Coronary artery (tissue), 2 donors: ENCODE measurements at regions not wholly inside any gene's neighbourhood (a gene's known extent, or its start where the extent isn't known, plus 50 kb on each side); places are given as distances from the start of the nearest gene placed in this dataset.
"Not testable (repeated sequence)": the region's sequence is repeated elsewhere in the genome, so short reads cannot be mapped to it uniquely, and the experiment has no call there.

Experiments used
- DNase-seq: peaks from one replicate; pipeline ENCODE4 v3.0.0-alpha.2; 2017; ENCODE audit warnings: low spot score
- H3K27ac ChIP-seq, 2 donors: fragments of 200-600 bp; sonication (generic); one replicate each; pipeline ENCODE4 v1.5.1; 2016 to 2019
- H3K4me3 ChIP-seq: fragments of 200-600 bp; sonication (generic); 2 replicates; pipeline ENCODE4 v1.5.1; 2016; ENCODE audit warnings: mild to moderate bottlenecking, moderate library complexity
- TF ChIP-seq, protein P1 (sequence below): fragments of 200-600 bp; sonication (generic); IDR thresholded peaks from one replicate; pipeline ENCODE4 v1.5.1; 2019; ENCODE audit warnings: antibody characterized with exemption

DNA sequence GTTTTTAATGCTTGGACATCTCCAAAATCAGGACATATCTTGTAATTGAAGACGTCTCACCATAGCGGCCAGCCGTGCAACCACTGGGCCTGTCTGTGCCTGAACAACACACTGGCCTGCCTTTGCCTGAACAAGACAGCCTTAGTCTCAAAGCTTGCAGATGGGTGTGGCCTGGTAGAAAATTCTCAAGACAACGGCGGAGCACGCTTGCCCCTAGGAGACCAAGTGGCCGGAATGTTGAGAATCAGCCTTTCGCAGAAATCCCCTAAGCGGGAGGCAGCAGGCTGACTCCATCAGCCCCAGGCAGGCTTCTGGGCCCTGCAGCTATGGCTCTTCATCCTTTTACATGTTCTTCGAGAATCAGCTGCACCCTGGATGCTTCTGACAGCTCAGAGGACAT is 98.0 kb upstream of the C1orf174 start:
- TF ChIP-seq, protein P1, sequence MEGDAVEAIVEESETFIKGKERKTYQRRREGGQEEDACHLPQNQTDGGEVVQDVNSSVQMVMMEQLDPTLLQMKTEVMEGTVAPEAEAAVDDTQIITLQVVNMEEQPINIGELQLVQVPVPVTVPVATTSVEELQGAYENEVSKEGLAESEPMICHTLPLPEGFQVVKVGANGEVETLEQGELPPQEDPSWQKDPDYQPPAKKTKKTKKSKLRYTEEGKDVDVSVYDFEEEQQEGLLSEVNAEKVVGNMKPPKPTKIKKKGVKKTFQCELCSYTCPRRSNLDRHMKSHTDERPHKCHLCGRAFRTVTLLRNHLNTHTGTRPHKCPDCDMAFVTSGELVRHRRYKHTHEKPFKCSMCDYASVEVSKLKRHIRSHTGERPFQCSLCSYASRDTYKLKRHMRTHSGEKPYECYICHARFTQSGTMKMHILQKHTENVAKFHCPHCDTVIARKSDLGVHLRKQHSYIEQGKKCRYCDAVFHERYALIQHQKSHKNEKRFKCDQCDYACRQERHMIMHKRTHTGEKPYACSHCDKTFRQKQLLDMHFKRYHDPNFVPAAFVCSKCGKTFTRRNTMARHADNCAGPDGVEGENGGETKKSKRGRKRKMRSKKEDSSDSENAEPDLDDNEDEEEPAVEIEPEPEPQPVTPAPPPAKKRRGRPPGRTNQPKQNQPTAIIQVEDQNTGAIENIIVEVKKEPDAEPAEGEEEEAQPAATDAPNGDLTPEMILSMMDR = no peak
- no peak for DNase-seq
- Histone ChIP-seq H3K27ac (no peak overlapping the region), H3K4me3 (no peak overlapping the region)

DNA sequence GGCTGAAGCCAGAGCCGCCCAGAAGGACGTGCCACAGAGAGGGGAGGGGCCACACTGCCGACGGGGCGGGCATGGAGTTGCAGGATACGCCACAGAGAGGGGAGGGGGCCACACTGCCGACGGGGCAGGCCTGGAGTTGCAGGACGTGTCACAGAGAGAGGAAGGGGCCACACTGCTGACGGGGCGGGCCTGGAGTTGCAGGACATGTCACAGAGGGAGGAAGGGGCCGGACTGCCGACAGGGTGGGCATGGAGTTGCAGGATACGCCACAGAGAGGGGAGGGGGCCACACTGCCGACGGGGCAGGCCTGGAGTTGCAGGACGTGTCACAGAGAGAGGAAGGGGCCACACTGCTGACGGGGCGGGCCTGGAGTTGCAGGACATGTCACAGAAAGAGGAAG is 99.4 kb upstream of the C1orf174 start:
- not testable (repeated sequence) for H3K27ac ChIP-seq, H3K4me3 ChIP-seq, DNase-seq

DNA sequence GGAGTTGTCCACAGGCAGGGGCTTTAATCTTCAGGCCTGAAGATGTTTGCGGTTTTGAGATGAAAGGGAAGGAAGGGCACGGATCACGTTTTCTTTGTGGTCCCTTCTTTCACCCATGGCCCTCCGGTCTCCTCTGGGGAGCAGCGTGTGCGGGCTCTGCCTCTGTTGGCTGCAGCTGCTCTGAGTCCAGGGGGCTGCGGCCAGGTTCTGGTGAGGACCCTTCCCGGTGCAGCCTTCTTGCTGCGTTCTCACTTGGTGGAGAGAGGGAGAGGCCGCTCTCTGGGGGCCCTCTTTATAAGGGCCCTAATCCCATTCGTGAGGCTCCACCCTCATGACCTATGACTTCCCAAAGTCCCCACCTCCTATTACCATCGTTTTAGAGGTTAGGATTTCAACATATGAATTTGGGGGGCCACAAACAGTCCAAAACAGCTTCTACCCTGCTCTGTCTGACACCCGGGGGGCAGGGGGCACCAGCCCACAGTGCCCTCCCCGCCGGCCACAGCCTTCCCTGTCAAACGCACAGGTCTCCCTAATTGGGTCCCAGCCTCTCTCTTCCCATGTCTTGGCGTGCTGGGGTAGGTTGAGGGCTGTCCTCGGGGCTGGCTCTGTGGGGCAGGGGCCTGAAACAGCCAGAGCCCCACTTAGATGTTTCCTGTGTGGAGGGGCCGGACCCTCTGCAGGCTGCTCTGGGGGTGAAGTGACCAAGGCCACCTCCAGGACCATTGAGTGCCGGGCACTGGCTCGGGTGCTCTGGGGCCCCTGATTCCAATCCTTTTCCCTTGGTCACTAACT is 100.1 kb upstream of the C1orf174 start:
- TF ChIP-seq, protein P1 = no peak
- H3K4me3 ChIP-seq = no peak overlapping the region
- H3K27ac ChIP-seq = no peak overlapping the region
- DNase-seq = no peak

DNA sequence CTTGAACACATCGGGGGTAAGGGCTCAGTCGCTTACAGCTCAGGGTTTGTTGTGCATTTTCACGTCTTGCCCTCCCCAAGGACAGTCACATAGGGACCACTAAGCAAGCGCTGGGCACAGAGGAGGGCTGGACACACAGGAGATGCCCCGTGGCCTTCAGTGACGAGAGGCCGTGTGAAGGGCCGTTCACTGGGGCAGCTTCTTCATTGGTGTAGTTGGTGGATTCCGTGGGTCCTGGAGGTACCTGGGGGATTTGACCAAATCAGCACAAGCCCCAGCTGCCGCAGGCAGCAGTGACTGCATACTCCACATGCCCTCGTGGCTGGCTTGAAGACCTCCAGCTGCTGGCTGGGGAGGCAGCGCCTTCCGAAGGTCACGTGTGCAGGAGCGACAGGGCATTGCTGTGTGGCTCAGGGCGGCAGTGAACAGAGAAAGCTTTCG is 100.8 kb upstream of the C1orf174 start:
- DNase-seq = no peak
- H3K27ac ChIP-seq = no peak overlapping the region
- no peak overlapping the region for H3K4me3 ChIP-seq
- TF ChIP-seq, protein P1 = no peak

DNA sequence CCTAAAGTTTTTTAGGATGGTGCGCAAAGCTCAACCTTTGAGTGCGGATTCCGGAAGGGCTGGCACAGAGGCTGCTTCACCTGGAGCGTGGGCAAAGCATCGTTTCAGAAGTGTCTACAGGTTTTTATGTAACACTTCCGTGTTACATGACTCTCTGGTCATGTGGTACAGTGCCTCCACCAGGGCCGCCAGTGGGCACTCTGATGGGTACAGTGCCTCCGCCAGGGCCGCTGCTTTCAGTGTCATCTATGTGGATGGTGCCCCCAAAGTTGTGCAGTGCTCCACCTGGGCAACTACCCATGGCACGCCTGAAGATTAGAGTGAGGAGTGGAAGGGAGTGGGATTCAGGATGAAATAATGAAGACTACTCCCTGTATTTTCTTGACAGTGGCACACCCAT is 101.4 kb upstream of the C1orf174 start:
- no peak for DNase-seq

DNA sequence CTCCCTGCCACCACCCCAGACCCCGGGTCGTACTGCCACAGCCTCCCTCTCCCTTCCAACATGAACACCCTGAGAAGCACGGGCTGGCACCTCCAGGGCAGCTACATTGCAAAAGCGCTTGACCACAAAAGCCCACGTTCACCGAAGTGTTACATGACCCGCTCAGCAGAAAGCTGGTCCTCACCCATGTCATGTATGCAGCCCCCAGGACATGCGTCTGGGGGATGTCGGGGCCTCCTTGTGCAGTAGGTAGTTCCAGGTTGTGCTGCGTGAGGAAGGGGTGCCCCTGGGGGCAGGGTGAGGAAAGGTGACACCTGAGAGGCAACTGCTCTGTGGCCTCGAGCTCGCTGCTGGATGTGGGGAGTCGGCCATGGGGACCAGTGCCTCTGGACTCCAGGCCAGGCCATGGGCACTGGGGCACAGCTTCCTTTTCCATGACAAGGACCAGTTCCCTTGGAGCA is 102.0 kb upstream of the C1orf174 start:
- H3K4me3 ChIP-seq = no peak overlapping the region
- DNase-seq = no peak
- TF ChIP-seq, protein P1 = no peak
- H3K27ac ChIP-seq = no peak overlapping the region

More for the DNA sequence above, 101.4 kb upstream of the C1orf174 start:
- Histone ChIP-seq H3K27ac (no peak overlapping the region), H3K4me3 (no peak overlapping the region)
- TF ChIP-seq, protein P1 = no peak

DNA sequence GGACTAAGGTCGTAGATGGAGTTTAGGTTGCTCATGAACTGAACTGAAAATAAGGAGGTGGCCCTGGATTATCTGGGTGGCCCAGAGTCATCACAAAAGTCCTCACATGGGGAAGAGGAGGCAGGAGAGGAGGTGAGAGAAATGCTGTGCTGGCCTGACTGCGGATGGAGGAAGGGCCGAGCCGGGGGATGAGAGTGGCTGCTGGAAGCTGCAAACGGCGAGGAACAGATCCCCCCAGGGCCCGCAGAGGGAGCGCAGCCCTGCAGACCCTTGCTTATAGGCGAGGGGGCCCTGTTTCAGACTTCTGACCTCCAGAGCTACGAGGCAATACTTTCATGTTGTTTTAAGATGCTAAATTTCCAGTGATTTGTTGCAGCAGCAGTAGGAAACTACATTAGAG is 102.7 kb upstream of the C1orf174 start:
- no peak overlapping the region for H3K4me3 ChIP-seq
- no peak for DNase-seq
- TF ChIP-seq, protein P1 = no peak
- no peak overlapping the region for H3K27ac ChIP-seq
